ENCODE measurements at regions not wholly inside any gene's neighbourhood (a gene's known extent, or its start where the extent isn't known, plus 50 kb on each side); places are given as distances from the start of the nearest gene placed in this dataset.

DNA sequence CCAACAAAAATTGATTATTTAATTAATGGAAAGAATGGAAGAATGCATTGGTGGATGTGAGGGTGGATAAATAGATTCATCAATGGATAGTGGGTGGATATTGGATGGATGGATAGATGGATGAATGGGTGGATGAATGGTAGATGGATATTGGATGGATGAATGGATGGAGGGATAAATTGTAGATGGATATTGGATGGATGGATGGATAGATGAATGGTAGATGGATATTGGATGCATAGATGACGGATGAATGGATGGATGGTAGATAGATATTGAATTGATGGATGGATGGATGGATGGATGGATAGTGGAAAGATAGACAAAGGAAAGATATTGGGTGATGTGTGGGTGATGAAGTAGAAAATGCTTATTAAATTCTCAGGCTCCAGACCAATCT, 123.6 kb upstream of the KAZN start:
- Histone ChIP-seq H3K27ac (ENCODE audit: low read depth, low read length) (no peak overlapping the region), H3K36me3 (ENCODE audit: insufficient read depth, low read length) (no peaks in the 10 kb centered on the region), H3K9ac (ENCODE audit: low read length) (no peak overlapping the region), H3K4me3 (ENCODE audit: low read depth in 1 of 2, low read length in 2 of 2) (no peak overlapping the region), H3K9me3 (ENCODE audit: low read length) (no peaks in the 10 kb centered on the region), H3K4me1 (ENCODE audit: insufficient read depth, low read length) (no peaks in the 10 kb centered on the region), H3K27me3 (ENCODE audit: control insufficient read depth in 1 of 2, insufficient read depth in 2 of 2, low read length in 2 of 2) (no peaks in the 10 kb centered on the region)

- Histone ChIP-seq H3K36me3 (ENCODE audit: insufficient read depth, low read length) (no peaks in the 10 kb centered on the region), H3K9me3 (ENCODE audit: low read length) (no peaks in the 10 kb centered on the region), H3K9ac (ENCODE audit: low read length) (no peak overlapping the region), H3K4me3 (ENCODE audit: low read depth in 1 of 2, low read length in 2 of 2) (no peak overlapping the region), H3K27me3 (ENCODE audit: control insufficient read depth in 1 of 2, insufficient read depth in 2 of 2, low read length in 2 of 2) (no peaks in the 10 kb centered on the region), H3K27ac (ENCODE audit: low read depth, low read length) (no peak overlapping the region), H3K4me1 (ENCODE audit: insufficient read depth, low read length) (no peaks in the 10 kb centered on the region)
Measured at GRCh38 chr1:14476170-14476955, 122.1 kb upstream of the KAZN start.

DNA sequence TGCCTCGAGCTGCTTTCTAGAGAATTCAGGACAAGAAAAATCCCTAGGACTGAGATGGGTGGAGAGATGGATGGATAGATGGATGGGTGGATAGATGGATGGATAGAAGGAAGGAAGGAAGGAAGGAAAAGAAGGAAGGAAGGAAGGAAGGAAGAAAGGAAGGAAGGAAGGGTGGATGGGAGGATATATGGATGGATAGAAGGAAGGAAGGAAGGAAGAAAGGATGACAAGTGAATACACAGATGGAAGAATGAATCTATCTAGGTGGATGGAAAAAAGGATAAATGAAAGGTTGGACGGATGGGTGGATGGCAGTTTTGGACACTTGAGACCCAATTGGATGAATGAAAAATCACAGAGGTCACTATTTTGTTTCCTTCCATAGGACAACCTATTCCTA, 120.4 kb upstream of the KAZN start:
- Histone ChIP-seq H3K4me3 (ENCODE audit: low read depth in 1 of 2, low read length in 2 of 2) (no peak overlapping the region), H3K36me3 (ENCODE audit: insufficient read depth, low read length) (no peaks in the 10 kb centered on the region), H3K27me3 (ENCODE audit: control insufficient read depth in 1 of 2, insufficient read depth in 2 of 2, low read length in 2 of 2) (no peaks in the 10 kb centered on the region), H3K27ac (ENCODE audit: low read depth, low read length) (no peak overlapping the region), H3K9me3 (ENCODE audit: low read length) (no peaks in the 10 kb centered on the region), H3K9ac (ENCODE audit: low read length) (no peak overlapping the region), H3K4me1 (ENCODE audit: insufficient read depth, low read length) (no peaks in the 10 kb centered on the region)

- Histone ChIP-seq H3K36me3 (ENCODE audit: insufficient read depth, low read length) (no peaks in the 10 kb centered on the region), H3K27ac (ENCODE audit: low read depth, low read length) (no peak overlapping the region), H3K4me1 (ENCODE audit: insufficient read depth, low read length) (no peaks in the 10 kb centered on the region), H3K27me3 (ENCODE audit: control insufficient read depth in 1 of 2, insufficient read depth in 2 of 2, low read length in 2 of 2) (no peaks in the 10 kb centered on the region), H3K9ac (ENCODE audit: low read length) (no peak overlapping the region), H3K4me3 (ENCODE audit: low read depth in 1 of 2, low read length in 2 of 2) (no peak overlapping the region), H3K9me3 (ENCODE audit: low read length) (no peaks in the 10 kb centered on the region)
Measured at GRCh38 chr1:14479865-14480264, 118.6 kb upstream of the KAZN start.

- H3K4me1 ChIP-seq (ENCODE audit: insufficient read depth, low read length) = peaks cover 20% of the 10 kb centered on the region
- no peaks in the 10 kb centered on the region for H3K36me3 ChIP-seq (ENCODE audit: insufficient read depth, low read length)
- H3K4me3 ChIP-seq (ENCODE audit: low read depth in 1 of 2, low read length in 2 of 2) = no peak overlapping the region
- H3K9me3 ChIP-seq (ENCODE audit: low read length) = no peaks in the 10 kb centered on the region
- H3K9ac ChIP-seq (ENCODE audit: low read length) = no peak overlapping the region
- no peak overlapping the region for H3K27ac ChIP-seq (ENCODE audit: low read depth, low read length)
- H3K27me3 ChIP-seq (ENCODE audit: control insufficient read depth in 1 of 2, insufficient read depth in 2 of 2, low read length in 2 of 2) = no peaks in the 10 kb centered on the region
Measured at GRCh38 chr1:14482784-14483450, 115.6 kb upstream of the KAZN start.

DNA sequence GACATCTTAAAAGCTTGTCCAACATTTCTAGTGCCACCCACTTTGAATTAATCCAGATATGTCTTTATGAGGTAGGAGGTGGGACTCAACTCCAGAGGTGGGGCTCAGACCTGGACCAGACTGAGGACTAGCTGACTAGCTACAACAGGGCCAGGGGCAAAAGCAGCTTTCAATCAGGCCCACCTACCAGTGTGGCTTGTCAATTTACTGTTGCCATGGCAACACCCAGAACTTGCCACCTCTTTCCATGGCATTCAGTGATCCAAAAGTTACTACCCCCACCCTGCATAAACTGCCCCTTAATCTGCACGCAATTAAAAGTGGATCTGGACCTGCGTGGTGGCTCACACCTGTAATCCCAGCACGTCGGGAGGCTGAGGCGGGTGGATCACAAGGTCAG, 113.2 kb upstream of the KAZN start:
- Histone ChIP-seq H3K4me3 (ENCODE audit: low read depth in 1 of 2, low read length in 2 of 2) (no peak overlapping the region), H3K9me3 (ENCODE audit: low read length) (no peaks in the 10 kb centered on the region), H3K9ac (ENCODE audit: low read length) (no peak overlapping the region), H3K27me3 (ENCODE audit: control insufficient read depth in 1 of 2, insufficient read depth in 2 of 2, low read length in 2 of 2) (no peaks in the 10 kb centered on the region), H3K36me3 (ENCODE audit: insufficient read depth, low read length) (no peaks in the 10 kb centered on the region), H3K27ac (ENCODE audit: low read depth, low read length) (no peak overlapping the region), H3K4me1 (ENCODE audit: insufficient read depth, low read length) (peaks cover 23% of the 10 kb centered on the region)

- Histone ChIP-seq H3K9me3 (ENCODE audit: low read length) (no peaks in the 10 kb centered on the region), H3K4me3 (ENCODE audit: low read depth in 1 of 2, low read length in 2 of 2) (no peak overlapping the region), H3K27ac (ENCODE audit: low read depth, low read length) (peak overlapping the region; percentile 26), H3K4me1 (ENCODE audit: insufficient read depth, low read length) (peaks cover 23% of the 10 kb centered on the region), H3K27me3 (ENCODE audit: control insufficient read depth in 1 of 2, insufficient read depth in 2 of 2, low read length in 2 of 2) (no peaks in the 10 kb centered on the region), H3K36me3 (ENCODE audit: insufficient read depth, low read length) (no peaks in the 10 kb centered on the region), H3K9ac (ENCODE audit: low read length) (no peak overlapping the region)
Measured at GRCh38 chr1:14486401-14487201, 111.9 kb upstream of the KAZN start.

GRCh38 chr1:14487671-14488070, 110.8 kb upstream of the KAZN start:
- H3K9ac ChIP-seq (ENCODE audit: low read length) = no peak overlapping the region
- H3K4me1 ChIP-seq (ENCODE audit: insufficient read depth, low read length) = peaks cover 23% of the 10 kb centered on the region
- no peak overlapping the region for H3K27ac ChIP-seq (ENCODE audit: low read depth, low read length)
- H3K9me3 ChIP-seq (ENCODE audit: low read length) = no peaks in the 10 kb centered on the region
- H3K36me3 ChIP-seq (ENCODE audit: insufficient read depth, low read length) = no peaks in the 10 kb centered on the region
- peak overlapping the region in 1 of 2 donors; percentile 1 for H3K4me3 ChIP-seq (ENCODE audit: low read depth in 1 of 2, low read length in 2 of 2)
- no peaks in the 10 kb centered on the region for H3K27me3 ChIP-seq (ENCODE audit: control insufficient read depth in 1 of 2, insufficient read depth in 2 of 2, low read length in 2 of 2)

- H3K4me3 ChIP-seq (ENCODE audit: low read depth in 1 of 2, low read length in 2 of 2) = no peak overlapping the region
- no peak overlapping the region for H3K27ac ChIP-seq (ENCODE audit: low read depth, low read length)
- no peaks in the 10 kb centered on the region for H3K36me3 ChIP-seq (ENCODE audit: insufficient read depth, low read length)
- H3K9me3 ChIP-seq (ENCODE audit: low read length) = no peaks in the 10 kb centered on the region
- no peak overlapping the region for H3K9ac ChIP-seq (ENCODE audit: low read length)
- peaks cover 9% of the 10 kb centered on the region for H3K4me1 ChIP-seq (ENCODE audit: insufficient read depth, low read length)
- H3K27me3 ChIP-seq (ENCODE audit: control insufficient read depth in 1 of 2, insufficient read depth in 2 of 2, low read length in 2 of 2) = no peaks in the 10 kb centered on the region
Measured at GRCh38 chr1:14494911-14495310, 103.6 kb upstream of the KAZN start.

DNA sequence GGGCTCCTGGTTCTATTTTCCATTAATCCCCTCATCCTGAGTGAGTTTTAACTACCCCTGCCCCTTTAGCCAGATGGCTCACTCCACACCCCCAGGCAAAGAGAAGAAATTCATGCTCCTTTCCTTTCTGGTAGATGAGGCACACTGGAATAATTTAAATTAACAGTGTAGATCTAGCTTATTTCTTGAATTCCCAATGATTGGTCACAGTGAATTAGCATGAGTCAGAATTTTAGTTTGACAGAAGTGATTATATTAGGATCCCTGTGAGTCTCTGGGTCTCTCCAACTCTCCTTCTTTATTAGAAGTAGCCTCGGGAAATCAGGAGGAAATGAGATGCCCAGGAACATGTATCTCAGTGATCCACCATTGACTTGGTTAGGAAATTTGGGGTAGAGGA, 103.1 kb upstream of the KAZN start:
- H3K9ac ChIP-seq (ENCODE audit: low read length) = no peak overlapping the region
- H3K27me3 ChIP-seq (ENCODE audit: control insufficient read depth in 1 of 2, insufficient read depth in 2 of 2, low read length in 2 of 2) = no peaks in the 10 kb centered on the region
- no peak overlapping the region for H3K27ac ChIP-seq (ENCODE audit: low read depth, low read length)
- H3K4me1 ChIP-seq (ENCODE audit: insufficient read depth, low read length) = peaks cover 9% of the 10 kb centered on the region
- no peak overlapping the region for H3K4me3 ChIP-seq (ENCODE audit: low read depth in 1 of 2, low read length in 2 of 2)
- no peaks in the 10 kb centered on the region for H3K36me3 ChIP-seq (ENCODE audit: insufficient read depth, low read length)
- H3K9me3 ChIP-seq (ENCODE audit: low read length) = no peaks in the 10 kb centered on the region

- Histone ChIP-seq H3K9ac (ENCODE audit: low read length) (no peak overlapping the region), H3K27ac (ENCODE audit: low read depth, low read length) (no peak overlapping the region), H3K4me1 (ENCODE audit: insufficient read depth, low read length) (peaks cover 9% of the 10 kb centered on the region), H3K9me3 (ENCODE audit: low read length) (no peaks in the 10 kb centered on the region), H3K36me3 (ENCODE audit: insufficient read depth, low read length) (no peaks in the 10 kb centered on the region), H3K27me3 (ENCODE audit: control insufficient read depth in 1 of 2, insufficient read depth in 2 of 2, low read length in 2 of 2) (no peaks in the 10 kb centered on the region), H3K4me3 (ENCODE audit: low read depth in 1 of 2, low read length in 2 of 2) (no peak overlapping the region)
Measured at GRCh38 chr1:14495996-14496395, 102.5 kb upstream of the KAZN start.
